KG1 (cell line): ENCODE measurements at regions not wholly inside any gene's neighbourhood (a gene's known extent, or its start where the extent isn't known, plus 50 kb on each side); places are given as distances from the start of the nearest gene placed in this dataset.
"Not testable (repeated sequence)": the region's sequence is repeated elsewhere in the genome, so short reads cannot be mapped to it uniquely, and the experiment has no call there.

Experiments
- DNase-seq: peaks from one replicate; lab custom pipeline; 2025; lab: John Stamatoyannopoulos, UW

DNA sequence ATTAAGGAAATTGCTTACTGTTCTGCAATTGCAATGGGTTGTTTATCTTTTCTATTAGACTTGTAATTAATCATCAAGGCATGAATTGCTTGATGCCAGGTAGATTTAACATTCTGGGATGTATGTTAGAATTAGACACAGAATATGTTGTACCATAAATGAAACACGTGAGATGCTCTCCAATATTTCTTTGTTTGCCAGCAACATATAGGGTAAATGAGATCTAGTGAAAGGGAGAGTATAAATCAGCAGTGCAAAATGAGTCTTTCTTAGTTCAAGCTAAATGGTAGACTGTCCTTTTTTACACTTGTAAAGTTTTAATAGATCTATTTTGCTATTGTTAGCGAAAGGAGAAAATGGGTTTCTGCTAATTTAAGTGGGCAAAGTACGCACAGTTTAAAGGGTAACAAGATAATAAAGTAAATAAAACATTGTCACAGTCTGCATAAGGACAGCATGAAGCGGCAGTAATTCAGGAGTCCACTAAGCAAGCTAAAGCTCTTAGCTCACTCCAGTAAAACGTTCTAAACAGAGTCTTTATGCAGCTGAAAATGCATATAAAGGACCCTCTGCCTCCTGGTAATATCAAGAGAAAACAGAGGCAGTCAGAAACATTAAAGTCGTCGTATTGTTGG lies 1137.1 kb downstream of the OLFM4 start:
- DNase-seq, result no peak

DNA sequence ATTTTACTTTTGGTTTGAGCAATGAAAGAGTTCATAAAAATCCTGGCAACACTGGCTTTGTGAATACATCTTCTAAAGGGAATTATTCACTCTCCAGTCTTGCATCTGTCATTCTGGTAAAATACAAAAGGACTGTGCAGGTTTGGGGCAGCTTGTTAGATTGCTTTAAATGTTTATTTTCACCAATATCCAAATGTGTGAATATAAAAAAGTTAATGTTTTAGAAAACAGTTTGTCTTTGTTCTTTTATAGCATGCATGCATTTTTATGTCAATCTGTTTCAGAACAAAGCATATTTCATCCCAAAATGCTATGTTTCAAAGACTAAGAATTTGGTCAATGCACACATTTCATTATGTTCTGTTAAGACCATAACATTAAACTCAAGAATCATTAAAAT lies 1145.4 kb downstream of the OLFM4 start:
- DNase-seq, result no peak

DNA sequence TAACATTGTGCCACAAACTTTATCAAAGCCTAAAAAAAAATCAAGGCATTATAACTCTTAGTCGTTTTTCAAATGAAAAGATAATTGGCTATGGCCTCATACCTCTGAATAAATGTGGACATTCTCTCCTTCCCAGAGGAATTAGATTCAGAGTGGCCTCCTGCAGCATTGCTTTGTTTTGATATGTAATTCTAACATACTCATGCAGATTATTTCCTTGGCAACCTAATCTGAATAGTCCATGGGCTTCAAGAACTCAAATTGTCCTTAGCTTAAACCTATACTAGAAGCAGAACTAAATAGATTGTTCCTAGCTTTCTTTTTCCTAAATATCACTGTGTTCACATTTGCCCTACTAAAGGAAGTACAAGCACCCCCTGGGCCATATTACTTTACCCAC lies 1146.9 kb downstream of the OLFM4 start:
- DNase-seq, result no peak

DNA sequence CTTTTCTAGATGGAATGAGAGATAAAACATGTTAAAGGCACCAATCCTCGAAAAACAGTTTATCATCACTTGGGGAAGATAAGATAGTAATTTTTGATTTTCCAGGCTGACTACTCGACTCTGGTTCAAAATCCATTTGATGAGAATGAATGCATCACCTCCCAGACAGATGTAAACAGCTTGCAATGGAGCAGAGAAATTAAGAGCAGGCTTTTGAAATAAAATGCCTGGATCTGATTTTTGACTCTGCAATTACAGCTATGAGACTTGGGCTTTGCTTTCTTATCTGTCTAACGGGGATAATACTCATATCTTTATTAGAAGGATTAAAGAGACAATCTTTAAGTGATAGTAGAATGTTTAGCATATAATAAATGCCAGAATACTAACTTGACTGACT lies 1148.9 kb downstream of the OLFM4 start:
- no peak for DNase-seq

DNA sequence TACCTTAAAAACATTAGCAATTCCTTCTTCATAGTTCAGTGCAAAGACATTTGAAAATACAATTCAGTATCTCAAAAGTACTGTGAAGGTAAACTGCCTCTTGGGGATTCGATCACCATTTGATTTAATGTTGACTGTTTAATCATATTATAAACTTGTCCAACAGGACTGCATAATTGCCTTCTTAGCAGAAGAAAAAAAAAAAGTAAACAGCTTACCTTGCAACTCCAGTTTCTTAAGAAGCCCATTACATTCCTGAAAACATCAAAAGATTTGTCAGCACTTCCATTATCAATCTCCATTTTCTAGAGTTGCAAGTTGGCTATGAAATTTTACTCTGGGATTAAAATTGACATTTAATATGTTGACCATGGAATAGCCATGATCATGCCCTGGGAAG lies 1154.6 kb downstream of the OLFM4 start:
- DNase-seq, result no peak

DNA sequence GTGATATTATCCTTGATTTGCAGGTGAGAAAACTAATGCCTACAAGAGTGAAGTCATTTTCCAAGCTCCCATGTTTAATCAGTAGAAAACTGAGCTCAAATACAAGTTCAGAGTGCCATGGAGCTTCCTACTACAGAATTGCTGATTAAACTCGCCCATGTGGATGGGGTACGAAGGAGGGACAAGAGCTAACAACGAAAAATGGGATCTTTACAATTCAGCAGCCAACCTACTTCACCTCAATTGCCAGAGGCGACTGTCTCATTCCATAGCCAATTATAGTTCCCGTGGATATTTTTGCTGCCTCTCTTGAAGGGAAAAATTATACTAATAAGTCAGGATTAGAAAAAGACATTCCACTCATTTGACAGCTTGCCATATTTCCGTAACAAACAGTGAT lies 1155.1 kb downstream of the OLFM4 start:
- no peak for DNase-seq

DNA sequence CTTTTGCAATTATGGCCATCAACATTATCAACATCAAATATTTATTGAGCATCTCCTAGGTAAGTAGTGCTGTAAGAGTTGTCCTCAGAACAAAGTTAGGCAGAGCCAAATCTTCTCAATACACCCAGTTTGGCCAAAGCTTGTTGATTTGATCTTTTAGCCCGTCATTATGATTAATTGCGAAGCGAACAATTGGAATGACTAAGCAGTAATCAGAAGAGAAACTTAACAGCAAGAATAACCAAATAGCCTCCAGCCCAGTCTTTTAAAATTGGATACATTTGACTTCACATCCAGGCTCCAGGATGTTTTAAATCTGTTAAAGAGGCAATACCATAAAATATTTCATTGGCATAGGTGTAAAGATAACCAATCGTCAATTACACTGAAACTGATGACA lies 1156.0 kb downstream of the OLFM4 start:
- no peak for DNase-seq

DNA sequence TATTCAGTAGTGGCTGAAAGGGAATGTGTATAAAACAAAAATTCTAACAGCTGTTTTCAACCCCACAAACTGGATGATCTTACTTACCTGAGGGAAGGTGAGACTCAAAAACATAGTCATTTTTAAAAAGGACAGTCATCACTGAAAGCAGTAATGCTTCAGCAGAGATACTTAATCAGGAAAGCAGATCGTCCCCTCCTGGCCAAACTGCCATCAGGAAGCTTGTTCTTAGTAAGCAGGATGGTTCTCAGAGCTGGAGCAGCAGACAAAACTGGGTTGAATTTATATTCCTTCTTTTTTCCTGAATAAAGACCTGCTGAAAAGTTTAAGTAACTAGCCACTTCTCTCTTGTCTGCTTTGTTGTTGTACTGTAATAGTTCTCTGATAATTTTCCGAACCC lies 1156.5 kb downstream of the OLFM4 start:
- DNase-seq, result no peak

DNA sequence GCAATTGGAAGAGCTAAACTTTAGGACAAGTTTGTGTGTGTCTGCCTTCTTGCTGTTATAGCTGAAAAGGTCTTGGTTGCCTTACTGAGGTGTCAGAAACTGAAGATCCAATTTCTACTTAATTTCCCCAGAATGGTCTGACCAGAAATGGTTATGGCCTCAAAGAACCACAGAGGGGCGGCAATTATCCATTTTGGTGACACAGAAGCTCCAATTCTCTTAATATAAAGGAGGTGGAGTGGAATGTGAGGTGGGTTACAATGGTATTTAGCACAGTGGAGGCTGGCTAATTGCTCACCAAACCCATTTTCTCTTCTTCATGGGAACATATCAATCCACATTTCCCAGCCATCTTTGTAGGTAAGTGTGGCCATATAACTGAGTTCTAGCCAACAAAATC lies 1157.2 kb downstream of the OLFM4 start:
- no peak for DNase-seq

DNA sequence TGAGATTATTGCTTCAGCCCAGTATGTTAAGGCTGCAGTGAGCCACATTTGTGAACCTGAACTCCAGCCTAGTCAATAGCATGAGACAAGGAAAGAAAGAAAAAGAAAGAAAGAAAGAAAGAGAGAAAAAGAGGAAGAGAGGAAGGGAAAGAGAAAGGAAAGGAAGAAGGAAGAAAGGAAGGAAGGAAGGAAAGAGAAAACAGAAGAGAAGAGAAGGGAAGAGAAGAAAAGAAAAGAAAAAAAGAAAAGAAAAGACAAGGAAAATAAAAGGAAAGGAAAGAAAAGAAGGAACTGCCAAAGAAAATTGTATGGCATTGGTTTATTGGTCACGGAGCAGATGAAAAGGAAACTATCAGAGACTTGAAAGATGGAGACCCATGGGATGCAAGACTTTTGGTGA lies 1158.8 kb downstream of the OLFM4 start:
- no peak for DNase-seq

DNA sequence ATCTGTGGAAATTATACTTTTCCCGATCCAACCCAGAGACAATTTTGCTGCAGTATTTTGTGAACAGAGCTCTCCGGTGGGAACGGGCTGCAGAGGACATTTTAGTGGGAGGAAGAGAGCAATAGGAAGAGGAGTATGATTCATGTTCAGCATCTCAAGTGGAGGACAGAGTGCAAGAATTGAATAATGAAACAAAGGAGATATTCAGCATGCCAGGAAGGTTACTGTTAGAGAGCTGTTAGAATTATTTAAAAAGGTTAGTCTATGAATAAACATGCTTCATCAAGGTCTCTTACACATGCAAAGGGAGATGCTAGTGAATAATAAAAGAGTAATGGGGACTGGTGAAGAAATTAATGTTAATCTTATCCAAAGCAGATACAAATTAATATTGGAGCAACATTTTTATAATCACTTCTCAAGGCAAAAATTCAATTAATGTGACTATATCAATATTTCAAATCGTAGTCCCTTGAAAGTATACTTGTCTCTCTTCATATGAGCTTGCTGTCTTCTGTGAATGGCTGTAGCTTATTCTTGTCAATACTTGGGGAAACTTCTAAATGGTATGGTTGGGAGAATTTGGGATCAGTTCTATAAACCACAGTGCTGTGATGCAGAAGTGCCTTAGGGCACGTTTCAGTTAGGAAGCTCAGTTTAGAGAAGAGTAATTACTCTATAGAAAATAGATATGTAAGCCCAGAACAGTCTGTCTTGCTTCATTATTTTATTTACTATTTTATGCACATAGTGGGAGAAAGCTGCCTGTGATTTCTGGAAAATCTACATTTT lies 1165.8 kb downstream of the OLFM4 start:
- DNase-seq, result no peak

DNA sequence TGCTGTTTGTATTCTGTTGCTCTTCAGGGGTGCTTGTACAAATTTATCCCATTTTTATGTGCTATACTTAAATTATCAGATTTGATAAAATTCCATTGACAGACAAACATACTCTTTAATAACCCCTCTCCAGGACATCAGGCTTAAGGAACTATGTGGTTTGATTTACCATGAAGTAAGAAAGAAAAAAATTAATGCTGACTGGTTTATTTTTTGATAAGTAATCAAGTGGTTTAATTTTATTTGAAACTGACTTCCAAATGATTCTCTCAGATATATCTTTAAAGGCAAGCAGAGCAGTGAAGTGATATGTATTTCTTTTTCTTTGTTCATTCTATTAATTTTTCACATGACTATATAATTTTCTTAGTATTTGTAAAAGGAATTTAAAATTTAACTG lies 1168.1 kb downstream of the OLFM4 start:
- DNase-seq, result no peak

DNA sequence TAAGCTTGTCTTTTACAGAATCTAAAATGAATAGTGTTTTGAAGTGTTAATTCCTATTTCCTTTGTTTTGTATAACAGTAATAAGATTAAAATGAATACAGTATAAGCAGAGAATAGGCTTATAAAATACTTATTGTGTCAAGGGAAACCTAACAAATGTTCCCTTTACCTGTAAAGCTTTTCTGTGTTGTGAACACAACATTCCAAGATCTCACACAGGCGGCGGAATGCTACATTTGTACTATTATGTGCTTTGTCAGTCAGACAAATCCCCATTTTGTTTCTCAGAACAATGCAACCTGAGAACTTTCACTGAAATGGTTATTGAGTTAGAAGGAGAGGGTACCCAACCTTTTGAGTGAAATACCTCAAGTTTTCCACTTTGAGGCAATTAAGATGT lies 1170.3 kb downstream of the OLFM4 start:
- no peak for DNase-seq

DNA sequence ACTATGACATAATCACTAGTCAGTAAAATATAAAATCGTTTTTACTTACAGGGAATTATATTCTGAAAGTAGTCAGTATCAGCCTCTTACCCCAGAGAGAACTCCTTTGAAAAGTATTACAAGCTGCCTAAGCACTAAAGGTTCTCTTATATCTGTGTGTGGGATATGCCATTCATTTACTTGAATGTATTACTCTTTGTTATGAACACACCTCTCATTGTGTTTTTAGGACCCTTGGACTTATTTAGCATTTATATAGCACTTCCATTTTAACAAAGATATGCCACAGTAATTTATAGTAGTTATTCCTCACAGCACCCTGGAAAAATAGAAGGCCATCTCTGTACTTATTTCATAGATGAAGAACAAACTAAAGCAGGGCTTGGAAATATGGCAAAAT lies 1178.0 kb downstream of the OLFM4 start:
- DNase-seq, result no peak

DNA sequence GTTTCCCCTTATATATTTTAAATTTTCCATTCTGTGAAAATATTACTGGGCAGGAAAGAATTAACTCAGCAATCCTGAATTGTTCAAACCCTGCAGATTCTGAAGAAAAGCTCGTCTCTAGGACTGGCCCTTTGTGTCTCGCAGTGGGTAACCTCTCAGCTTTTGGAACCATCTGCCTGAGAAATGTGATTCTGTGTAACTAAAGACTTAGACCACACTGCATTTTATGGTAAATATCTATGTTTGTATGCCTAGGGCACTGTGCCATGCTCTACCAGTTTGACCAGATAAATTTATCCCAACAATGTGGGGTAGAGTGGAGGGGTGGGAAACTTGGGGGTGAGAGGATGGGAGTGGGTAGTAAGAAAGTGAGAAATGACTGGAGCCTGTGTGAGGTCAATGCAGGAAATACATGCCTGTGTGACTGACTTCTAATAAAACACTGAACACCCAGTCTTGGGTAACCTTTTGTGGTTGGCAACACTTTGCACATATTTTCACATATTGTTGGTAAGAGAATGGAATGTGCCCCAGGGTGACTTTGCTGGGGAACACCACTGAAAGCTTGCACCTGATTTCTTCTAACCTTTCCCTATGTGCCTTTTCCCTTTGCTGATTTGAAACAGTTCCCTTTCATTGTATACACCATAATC lies 1181.9 kb downstream of the OLFM4 start:
- no peak for DNase-seq

DNA sequence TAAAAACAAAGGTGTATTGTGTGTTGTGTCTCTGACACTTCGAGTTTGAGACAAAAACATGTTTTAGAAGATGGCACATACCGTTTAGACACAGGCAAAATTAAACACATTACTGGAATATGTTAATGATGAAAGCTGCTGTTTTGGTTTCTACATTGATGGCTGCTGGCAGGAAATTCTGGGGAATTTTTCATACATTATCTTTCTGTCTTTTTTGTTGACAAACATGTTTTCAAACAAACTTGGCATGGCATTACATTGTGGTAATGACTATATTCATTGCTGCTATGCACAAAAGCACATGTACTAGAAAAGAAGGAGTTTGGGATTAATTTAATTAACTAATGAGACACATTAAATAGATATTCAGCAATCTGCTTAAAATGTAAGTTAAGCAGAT lies 1187.6 kb downstream of the OLFM4 start:
- no peak for DNase-seq

DNA sequence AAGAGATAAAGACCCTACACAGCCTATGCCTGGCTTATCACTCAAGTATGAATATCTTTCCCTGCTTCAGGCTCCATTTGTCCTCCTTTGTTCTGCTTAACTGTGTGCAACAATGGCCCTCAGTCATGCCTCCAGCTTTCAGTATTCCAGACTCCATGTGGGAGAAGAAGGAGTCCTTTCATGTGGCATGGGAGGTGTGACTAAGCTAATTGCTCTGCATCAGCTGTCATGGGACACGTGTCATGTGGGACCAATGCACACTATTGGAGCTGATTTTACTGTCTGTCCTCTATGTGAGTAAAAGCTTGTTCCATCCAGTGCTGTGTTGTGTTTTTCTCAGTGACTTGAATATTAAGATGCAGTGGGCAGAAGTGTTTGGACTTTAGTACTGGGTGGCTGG lies 1198.3 kb downstream of the OLFM4 start:
- DNase-seq, result no peak

DNA sequence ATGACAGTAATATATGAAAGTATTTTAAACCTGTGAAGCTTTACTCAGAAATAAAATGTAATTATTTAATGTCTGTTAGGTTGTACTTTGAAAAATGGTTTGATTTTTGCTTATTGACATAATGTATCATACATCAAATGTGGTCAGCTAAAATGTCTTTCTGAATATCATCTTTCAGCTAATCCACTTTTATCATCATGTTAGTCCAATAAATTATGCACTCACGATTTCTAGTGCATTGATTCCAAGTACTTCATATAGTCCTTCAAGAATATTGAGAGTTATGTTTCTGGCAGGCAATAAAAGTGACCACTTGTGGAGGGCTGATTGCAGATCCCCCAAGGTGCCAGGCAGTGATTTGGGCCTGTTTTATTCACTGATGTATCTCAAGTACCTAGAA lies 1204.1 kb downstream of the OLFM4 start:
- no peak for DNase-seq

DNA sequence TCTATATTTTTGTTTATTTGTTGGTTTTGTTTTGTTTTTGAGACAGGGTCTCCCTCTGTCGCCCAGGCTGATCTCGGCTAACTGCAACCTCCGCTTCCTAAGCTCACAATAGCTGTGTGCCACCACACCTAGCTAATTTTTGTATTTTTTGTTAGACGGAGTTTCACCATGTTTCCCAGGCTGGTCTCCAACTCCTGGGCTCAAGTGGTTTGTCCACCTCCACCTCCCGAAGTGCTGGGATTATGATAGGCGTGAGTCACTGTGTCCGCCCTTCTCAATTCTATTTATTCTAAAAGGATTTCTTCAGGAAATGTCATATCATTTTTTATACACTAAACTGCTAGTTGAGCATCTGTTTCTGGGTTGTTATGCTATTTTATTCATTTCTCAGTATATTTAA lies 1206.0 kb downstream of the OLFM4 start:
- no peak for DNase-seq

DNA sequence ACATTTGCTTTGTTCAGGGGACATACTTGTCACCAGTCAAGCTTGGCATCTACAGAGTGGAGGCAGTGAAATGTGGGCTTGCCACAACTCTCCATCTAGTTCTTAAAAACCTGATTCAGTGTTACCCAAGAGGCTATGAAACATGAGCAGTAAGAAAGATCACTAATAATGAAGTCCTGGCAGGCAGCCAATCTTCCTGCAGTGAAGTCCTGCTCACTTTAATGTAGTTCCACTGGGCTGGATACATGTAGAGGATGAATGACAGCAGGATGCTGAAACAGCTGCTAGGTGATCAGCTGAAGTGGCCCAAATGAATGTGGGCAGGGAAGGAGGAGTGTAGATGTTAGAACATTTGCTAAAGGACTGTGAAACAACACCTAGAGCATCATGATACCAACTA lies 1213.1 kb downstream of the OLFM4 start:
- no peak for DNase-seq

DNA sequence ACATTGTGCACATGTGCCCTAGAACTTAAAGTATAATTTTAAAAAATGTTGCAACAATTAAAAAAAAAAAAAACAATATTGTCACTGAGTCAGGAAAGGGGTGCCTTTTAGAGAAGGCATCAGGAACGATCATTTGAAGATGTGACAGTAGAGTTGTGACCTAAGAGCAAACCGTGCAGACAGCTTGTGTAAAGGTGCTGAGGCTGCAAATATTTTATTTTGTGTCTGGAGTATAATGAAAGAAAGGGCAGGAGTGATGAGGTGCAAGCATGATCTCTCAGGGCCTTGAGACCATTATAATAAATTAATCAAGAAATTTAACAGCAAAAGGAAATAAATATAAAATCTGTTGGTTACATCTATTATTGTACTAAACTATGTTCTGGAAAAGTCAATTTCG lies 1219.7 kb downstream of the OLFM4 start:
- DNase-seq, result no peak

DNA sequence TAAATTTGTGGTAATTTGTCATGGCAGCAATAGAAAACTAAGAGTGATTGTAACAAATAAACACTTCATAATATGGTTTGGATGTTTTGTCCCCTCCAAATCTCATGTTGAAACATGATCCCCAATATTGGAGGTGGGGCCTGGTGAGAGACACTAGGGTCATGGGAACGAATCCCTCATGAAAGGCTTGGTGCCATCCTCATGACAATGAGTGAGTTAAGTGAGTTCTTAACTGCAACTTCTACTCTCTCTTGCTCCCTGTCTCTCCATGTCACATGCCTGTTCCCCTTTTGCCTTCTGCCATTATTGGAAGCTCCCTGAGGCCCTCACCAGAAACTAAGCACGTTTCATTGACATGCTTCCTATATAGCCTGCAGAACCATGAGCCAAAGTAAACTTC lies 1233.2 kb downstream of the OLFM4 start:
- no peak for DNase-seq

DNA sequence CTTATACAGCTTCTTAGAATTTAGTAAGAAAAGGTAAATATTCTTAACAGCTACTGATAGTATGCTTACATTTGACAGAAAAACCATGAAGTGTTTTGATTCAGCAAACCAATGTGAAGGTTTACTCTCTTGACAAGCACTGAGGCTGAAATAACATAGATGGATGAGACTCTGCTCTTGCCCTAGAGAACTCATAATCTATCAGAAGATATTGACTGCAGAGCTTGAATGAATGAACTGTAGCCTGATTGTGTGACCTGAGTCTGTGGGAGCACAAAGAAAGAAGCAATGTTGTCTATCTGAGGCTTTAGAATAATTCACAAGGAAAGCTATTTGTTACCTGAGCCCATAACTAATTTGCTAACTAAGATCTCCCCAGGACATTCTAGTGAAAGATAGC lies 1235.3 kb downstream of the OLFM4 start:
- DNase-seq, result no peak

DNA sequence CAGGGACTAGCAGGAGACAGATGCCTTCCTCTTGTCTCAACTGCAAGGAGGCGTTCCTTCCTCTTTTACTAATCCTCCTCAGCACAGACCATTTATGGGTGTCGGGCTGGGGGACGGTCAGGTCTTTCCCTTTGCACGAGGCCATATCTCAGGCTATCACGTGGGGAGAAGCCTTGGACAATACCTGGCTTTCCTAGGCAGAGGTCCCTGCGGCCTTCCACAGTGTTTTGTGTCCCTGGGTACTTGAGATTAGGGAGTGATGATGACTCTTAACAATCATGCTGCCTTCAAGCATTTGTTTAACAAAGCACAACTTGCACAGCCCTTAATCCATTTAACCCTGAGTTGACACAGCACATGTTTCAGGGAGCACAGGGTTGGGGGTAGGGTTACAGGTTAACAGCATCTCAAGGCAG lies 1238.6 kb downstream of the OLFM4 start:
- DNase-seq, result not testable (repeated sequence)
